ENCODE measurements at regions not wholly inside any gene's neighbourhood (a gene's known extent, or its start where the extent isn't known, plus 50 kb on each side); places are given as distances from the start of the nearest gene placed in this dataset.

DNA sequence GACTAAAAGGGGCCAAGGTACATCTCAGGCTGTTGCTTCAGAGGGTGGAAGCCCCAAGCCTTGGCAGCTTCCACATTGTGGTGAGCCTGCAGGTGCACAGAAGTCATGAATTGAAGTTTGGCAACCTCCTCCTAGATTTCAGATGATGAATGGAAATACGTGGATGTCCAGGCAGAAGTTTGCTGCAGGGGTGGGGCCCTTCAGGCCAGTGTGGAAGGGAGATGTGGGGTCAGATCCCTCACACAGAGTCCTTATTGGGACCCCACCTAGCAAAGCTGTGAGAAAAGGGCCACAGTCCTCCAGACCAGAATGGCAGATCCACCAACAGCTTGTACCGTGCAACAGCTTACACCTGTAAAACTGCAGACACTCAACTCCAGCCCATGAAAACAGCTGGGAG, 67.4 kb upstream of the PTGS2 start:
- WGBS, 2 donors = 98% methylated on average over 2 of the region's 2 CpGs
- no peaks in the 10 kb centered on the region for H3K27me3 ChIP-seq (ENCODE audit: control insufficient read depth in 3 of 3, insufficient read depth in 3 of 3, low read length in 2 of 3)
- H3K9me3 ChIP-seq (ENCODE audit: control insufficient read depth in 4 of 4, insufficient read depth in 3 of 4, low read length in 3 of 4) = peaks cover 0 to 8% (median 3%) of the 10 kb centered on the region in 4 donors
- no peaks in the 10 kb centered on the region for H3K4me1 ChIP-seq (ENCODE audit: control insufficient read depth in 5 of 5, insufficient read depth in 5 of 5, low read length in 5 of 5)
- ATAC-seq (ENCODE audit: insufficient read depth, low FRiP score) (no peak), DNase-seq (no peak)
- TF ChIP-seq, protein P1, sequence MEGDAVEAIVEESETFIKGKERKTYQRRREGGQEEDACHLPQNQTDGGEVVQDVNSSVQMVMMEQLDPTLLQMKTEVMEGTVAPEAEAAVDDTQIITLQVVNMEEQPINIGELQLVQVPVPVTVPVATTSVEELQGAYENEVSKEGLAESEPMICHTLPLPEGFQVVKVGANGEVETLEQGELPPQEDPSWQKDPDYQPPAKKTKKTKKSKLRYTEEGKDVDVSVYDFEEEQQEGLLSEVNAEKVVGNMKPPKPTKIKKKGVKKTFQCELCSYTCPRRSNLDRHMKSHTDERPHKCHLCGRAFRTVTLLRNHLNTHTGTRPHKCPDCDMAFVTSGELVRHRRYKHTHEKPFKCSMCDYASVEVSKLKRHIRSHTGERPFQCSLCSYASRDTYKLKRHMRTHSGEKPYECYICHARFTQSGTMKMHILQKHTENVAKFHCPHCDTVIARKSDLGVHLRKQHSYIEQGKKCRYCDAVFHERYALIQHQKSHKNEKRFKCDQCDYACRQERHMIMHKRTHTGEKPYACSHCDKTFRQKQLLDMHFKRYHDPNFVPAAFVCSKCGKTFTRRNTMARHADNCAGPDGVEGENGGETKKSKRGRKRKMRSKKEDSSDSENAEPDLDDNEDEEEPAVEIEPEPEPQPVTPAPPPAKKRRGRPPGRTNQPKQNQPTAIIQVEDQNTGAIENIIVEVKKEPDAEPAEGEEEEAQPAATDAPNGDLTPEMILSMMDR (IDR thresholded peaks at IDR 0.05; ENCODE audit: control extremely low read depth, extremely low read depth) = no peak
- H3K36me3 ChIP-seq (ENCODE audit: control insufficient read depth in 4 of 4, insufficient read depth in 4 of 4, low read length in 4 of 4) = no peaks in the 10 kb centered on the region
- no peak overlapping the region for H3K4me3 ChIP-seq
- H3K27ac ChIP-seq (ENCODE audit: low read depth in 1 of 2, low read length in 1 of 2) = no peak overlapping the region
- no peak overlapping the region for H3K9ac ChIP-seq (ENCODE audit: insufficient read depth in 1 of 2, low read length in 2 of 2)

DNA sequence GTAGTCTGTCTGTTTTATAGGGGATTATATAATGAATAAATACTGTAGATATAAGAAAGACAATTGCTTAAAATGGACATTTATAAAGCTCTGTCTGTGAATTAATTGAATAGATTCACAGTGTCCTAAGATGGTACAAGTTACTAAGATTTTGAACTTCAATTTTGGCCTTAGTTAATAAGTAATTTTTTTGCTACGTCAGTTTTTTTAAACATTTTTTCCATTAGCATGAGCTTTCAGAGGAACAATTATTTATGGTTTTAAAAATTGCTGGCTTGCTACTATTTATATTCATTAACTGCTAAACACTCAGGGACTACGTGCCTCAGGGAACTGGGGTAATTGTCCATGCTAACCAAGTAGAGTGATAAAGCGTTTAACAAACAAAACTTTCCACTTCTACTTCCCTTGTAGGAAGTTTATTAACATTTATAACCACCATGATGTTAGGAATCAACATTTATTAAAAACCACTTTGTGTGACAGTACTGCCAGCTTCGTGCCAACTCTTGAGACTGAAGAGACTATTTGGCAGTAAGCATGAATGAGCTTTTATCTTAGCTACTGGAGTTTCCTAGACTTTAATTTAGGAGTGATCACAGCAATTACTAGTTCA, 65.4 kb upstream of the PTGS2 start:
- no peak for DNase-seq
- no peak overlapping the region for H3K9ac ChIP-seq (ENCODE audit: insufficient read depth in 1 of 2, low read length in 2 of 2)

GRCh38 chr1:186741640-186742039, 61.4 kb upstream of the PTGS2 start:
- ATAC-seq (ENCODE audit: insufficient read depth, low FRiP score) (no peak), DNase-seq (no peak)
- no peak overlapping the region for H3K27ac ChIP-seq (ENCODE audit: low read depth in 1 of 2, low read length in 1 of 2)
- H3K4me3 ChIP-seq = no peak overlapping the region
- TF ChIP-seq, protein P1 (IDR thresholded peaks at IDR 0.05; ENCODE audit: control extremely low read depth, extremely low read depth) = no peak
- H3K4me1 ChIP-seq (ENCODE audit: control insufficient read depth in 5 of 5, insufficient read depth in 5 of 5, low read length in 5 of 5) = peaks cover 0 to 6% (median 0%) of the 10 kb centered on the region in 5 donors
- H3K9me3 ChIP-seq (ENCODE audit: control insufficient read depth in 4 of 4, insufficient read depth in 3 of 4, low read length in 3 of 4) = no peaks in the 10 kb centered on the region
- no peaks in the 10 kb centered on the region for H3K27me3 ChIP-seq (ENCODE audit: control insufficient read depth in 3 of 3, insufficient read depth in 3 of 3, low read length in 2 of 3)
- H3K36me3 ChIP-seq (ENCODE audit: control insufficient read depth in 4 of 4, insufficient read depth in 4 of 4, low read length in 4 of 4) = no peaks in the 10 kb centered on the region
- no peak overlapping the region for H3K9ac ChIP-seq (ENCODE audit: insufficient read depth in 1 of 2, low read length in 2 of 2)
- 98 to 100% methylated on average over 1 of the region's 1 CpG for WGBS, 2 donors

More for the DNA sequence above, 65.4 kb upstream of the PTGS2 start:
- no peaks in the 10 kb centered on the region for H3K4me1 ChIP-seq (ENCODE audit: control insufficient read depth in 5 of 5, insufficient read depth in 5 of 5, low read length in 5 of 5)
- no peak overlapping the region for H3K27ac ChIP-seq (ENCODE audit: low read depth in 1 of 2, low read length in 1 of 2)
- H3K27me3 ChIP-seq (ENCODE audit: control insufficient read depth in 3 of 3, insufficient read depth in 3 of 3, low read length in 2 of 3) = no peaks in the 10 kb centered on the region
- 43 to 67% methylated on average over 4 of the region's 4 CpGs for WGBS, 2 donors
- H3K36me3 ChIP-seq (ENCODE audit: control insufficient read depth in 4 of 4, insufficient read depth in 4 of 4, low read length in 4 of 4) = no peaks in the 10 kb centered on the region
- ATAC-seq (ENCODE audit: insufficient read depth, low FRiP score) = no peak
- TF ChIP-seq, protein P1 (IDR thresholded peaks at IDR 0.05; ENCODE audit: control extremely low read depth, extremely low read depth) = no peak
- peaks cover 0 to 8% (median 3%) of the 10 kb centered on the region in 4 donors for H3K9me3 ChIP-seq (ENCODE audit: control insufficient read depth in 4 of 4, insufficient read depth in 3 of 4, low read length in 3 of 4)
- no peak overlapping the region for H3K4me3 ChIP-seq

DNA sequence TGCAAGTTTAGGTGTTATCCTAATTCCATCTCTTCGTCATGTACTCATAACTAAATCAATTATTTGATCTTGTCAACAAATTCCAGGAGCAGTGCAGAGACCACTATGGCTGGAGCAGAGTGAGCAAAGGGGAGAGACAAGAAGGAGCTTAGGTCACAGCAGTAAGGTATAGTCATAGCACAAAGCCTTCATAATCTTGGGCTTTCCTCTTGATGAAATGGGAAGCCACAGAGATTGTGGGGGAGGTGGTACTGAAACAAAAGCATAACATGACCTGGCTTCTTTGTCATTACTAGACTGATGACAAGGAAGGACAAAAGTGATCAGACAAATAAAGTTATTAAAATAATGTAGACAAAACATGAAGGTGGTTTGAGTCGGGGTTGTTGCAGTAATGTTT, 60.1 kb upstream of the PTGS2 start:
- no peak overlapping the region for H3K9ac ChIP-seq (ENCODE audit: insufficient read depth in 1 of 2, low read length in 2 of 2)
- no peaks in the 10 kb centered on the region for H3K36me3 ChIP-seq (ENCODE audit: control insufficient read depth in 4 of 4, insufficient read depth in 4 of 4, low read length in 4 of 4)
- DNase-seq = no peak
- no peaks in the 10 kb centered on the region for H3K27me3 ChIP-seq (ENCODE audit: control insufficient read depth in 3 of 3, insufficient read depth in 3 of 3, low read length in 2 of 3)
- no peak for ATAC-seq (ENCODE audit: insufficient read depth, low FRiP score)
- no peak overlapping the region for H3K4me3 ChIP-seq
- WGBS, 2 donors = 93 to 94% methylated on average over 2 of the region's 2 CpGs
- peaks cover 0 to 6% (median 0%) of the 10 kb centered on the region in 5 donors for H3K4me1 ChIP-seq (ENCODE audit: control insufficient read depth in 5 of 5, insufficient read depth in 5 of 5, low read length in 5 of 5)
- no peaks in the 10 kb centered on the region for H3K9me3 ChIP-seq (ENCODE audit: control insufficient read depth in 4 of 4, insufficient read depth in 3 of 4, low read length in 3 of 4)
- TF ChIP-seq, protein P1 (IDR thresholded peaks at IDR 0.05; ENCODE audit: control extremely low read depth, extremely low read depth) = no peak
- H3K27ac ChIP-seq (ENCODE audit: low read depth in 1 of 2, low read length in 1 of 2) = no peak overlapping the region

All from lung (tissue), 11 donors.